Cardiac fibroblast (primary cell): ENCODE measurements at regions not wholly inside any gene's neighbourhood (a gene's known extent, or its start where the extent isn't known, plus 50 kb on each side); places are given as distances from the start of the nearest gene placed in this dataset.

ENCODE experiments used
- DNase-seq, 2 donors: peaks; one replicate each; pipeline versions ENCODE4 v3.0.0 to v3.0.0-alpha.2; 2010; ENCODE audit warnings: low read depth in 2 of 2
- H3K4me3 ChIP-seq, 2 donors: replicated peaks in 1 of 2; 1 replicate in 1 of 2; 2 replicates in 1 of 2; pipeline ENCODE4 v1.5.1; 2011; ENCODE audit warnings: low read depth in 2 of 2, low read length in 2 of 2, mild to moderate bottlenecking in 2 of 2, moderate library complexity in 1 of 2
- TF ChIP-seq, protein P1 (sequence below): IDR thresholded peaks from one replicate; pipeline ENCODE4 v1.5.1; 2011; ENCODE audit warnings: low read depth, mild to moderate bottlenecking, low read length, inconsistent platforms

DNA sequence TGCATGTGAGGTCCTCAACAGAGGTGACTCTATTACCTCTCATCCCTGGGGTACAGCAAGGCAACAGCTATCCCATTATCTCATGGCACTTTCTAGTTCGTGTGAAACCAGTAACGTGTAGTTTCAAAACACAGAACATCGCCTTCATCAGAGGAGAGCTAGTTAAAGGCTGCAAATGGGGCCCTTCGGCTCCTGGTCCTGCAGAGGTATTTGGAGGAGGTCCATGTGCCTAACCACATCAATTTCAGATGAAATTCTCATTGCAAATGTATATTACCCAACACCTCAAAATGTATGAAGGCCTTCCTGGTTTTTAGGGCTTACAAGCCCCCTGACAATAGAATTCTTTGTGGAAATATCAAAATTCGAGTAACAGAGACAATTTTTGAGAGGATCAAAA lies 95.7 kb upstream of the PSMD7 start:
- TF ChIP-seq, protein P1, sequence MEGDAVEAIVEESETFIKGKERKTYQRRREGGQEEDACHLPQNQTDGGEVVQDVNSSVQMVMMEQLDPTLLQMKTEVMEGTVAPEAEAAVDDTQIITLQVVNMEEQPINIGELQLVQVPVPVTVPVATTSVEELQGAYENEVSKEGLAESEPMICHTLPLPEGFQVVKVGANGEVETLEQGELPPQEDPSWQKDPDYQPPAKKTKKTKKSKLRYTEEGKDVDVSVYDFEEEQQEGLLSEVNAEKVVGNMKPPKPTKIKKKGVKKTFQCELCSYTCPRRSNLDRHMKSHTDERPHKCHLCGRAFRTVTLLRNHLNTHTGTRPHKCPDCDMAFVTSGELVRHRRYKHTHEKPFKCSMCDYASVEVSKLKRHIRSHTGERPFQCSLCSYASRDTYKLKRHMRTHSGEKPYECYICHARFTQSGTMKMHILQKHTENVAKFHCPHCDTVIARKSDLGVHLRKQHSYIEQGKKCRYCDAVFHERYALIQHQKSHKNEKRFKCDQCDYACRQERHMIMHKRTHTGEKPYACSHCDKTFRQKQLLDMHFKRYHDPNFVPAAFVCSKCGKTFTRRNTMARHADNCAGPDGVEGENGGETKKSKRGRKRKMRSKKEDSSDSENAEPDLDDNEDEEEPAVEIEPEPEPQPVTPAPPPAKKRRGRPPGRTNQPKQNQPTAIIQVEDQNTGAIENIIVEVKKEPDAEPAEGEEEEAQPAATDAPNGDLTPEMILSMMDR = no peak
- no peak for DNase-seq
- no peak overlapping the region for H3K4me3 ChIP-seq

DNA sequence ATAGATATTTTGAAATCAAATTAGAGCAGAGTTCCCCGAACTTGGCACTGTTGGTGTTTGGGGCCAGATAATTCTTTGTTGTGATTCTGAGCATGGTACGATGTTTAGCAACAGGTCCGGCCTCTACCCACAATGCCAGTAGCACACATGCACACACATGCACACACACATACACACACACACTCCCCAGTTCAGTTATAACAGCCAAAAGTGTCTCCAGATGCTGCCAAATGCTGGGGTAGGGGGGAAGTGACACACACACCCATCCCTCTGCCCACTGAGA lies 96.8 kb upstream of the PSMD7 start:
- TF ChIP-seq, protein P1 = no peak
- no peak for DNase-seq
- no peak overlapping the region for H3K4me3 ChIP-seq

GRCh38 chr16:74199066-74199841 lies 97.4 kb upstream of the PSMD7 start:
- no peak for DNase-seq
- TF ChIP-seq, protein P1 = no peak
- H3K4me3 ChIP-seq = no peak overlapping the region

GRCh38 chr16:74192281-74192797 lies 104.3 kb upstream of the PSMD7 start:
- TF ChIP-seq, protein P1 = no peak
- H3K4me3 ChIP-seq = no peak overlapping the region
- DNase-seq = no peak

DNA sequence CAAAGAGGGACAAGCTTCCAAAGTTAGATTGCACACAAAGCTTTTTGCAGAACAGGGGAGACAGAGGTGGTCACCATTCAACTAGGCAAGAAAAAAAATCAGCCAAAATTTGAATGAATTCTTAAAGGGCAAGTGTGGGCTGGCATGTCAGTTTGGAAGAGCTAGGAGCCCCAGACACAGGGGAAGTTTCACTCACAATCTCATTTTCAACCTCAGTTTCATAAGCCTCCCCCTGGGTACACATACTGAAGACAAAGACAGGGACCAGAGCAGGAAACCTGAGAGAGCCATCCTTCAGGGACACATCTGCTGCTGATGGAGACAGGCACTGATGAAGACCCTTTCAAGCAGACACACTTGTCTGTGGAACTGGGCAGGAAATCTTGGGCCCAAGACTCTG lies 106.3 kb upstream of the PSMD7 start:
- TF ChIP-seq, protein P1 = no peak
- no peak overlapping the region for H3K4me3 ChIP-seq
- DNase-seq = no peak

DNA sequence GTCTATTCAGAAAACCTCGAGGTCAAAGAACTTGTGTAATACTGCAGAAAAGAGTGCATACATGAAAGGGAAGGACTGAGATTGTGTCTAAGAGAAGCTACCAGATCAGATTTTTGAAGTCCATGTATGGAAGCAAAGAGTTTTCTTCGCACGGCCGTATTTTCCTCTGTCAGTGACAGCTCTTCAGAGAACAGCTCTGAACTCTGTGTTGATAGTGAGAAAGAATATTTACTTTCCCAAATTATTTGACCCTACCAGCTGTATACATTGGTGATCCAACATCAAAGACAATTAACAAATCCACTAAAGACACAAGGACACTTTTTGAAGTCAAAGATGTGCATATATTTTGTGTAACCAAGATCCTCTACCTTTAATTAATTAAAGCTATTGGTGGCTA lies 107.8 kb upstream of the PSMD7 start:
- no peak overlapping the region for H3K4me3 ChIP-seq
- DNase-seq = no peak
- TF ChIP-seq, protein P1 = no peak

- DNase-seq = peak in 1 of 2 donors; percentile 9
- H3K4me3 ChIP-seq = no peak overlapping the region
- TF ChIP-seq, protein P1 = no peak
Observed at GRCh38 chr16:74186561-74186971, 110.0 kb upstream of the PSMD7 start.
